GM23248 (cell line): ENCODE measurements at regions not wholly inside any gene's neighbourhood (a gene's known extent, or its start where the extent isn't known, plus 50 kb on each side); places are given as distances from the start of the nearest gene placed in this dataset.

ENCODE experiments used
- DNase-seq: peaks from one replicate; pipeline ENCODE4 v3.0.0-alpha.2; 2015
- H2AFZ ChIP-seq: fragments of 200-600 bp; sonication (generic); 2 replicates; pipeline ENCODE4 v1.6.1; 2016; ENCODE audit warnings: antibody characterized with exemption
- H3F3A ChIP-seq: fragments of 200-600 bp; sonication (generic); 2 replicates; pipeline ENCODE4 v1.6.1; 2016; ENCODE audit warnings: mild to moderate bottlenecking, antibody characterized with exemption, mixed run types; ENCODE audit not compliant: insufficient read depth
- H3K27ac ChIP-seq: fragments of 200-600 bp; sonication (generic); 2 replicates; pipeline ENCODE4 v1.5.1; 2016; ENCODE audit warnings: mild to moderate bottlenecking
- H3K27me3 ChIP-seq: fragments of 200-600 bp; sonication (generic); replicated peaks from 2 replicates; pipeline ENCODE4 v1.6.1; 2016; ENCODE audit warnings: mild to moderate bottlenecking; ENCODE audit not compliant: insufficient read depth
- H3K36me3 ChIP-seq: fragments of 200-600 bp; sonication (generic); 2 replicates; pipeline ENCODE4 v1.6.1; 2016; ENCODE audit warnings: low read depth, mild to moderate bottlenecking
- H3K4me1 ChIP-seq: fragments of 200-600 bp; sonication (generic); 2 replicates; pipeline ENCODE4 v1.6.1; 2016; ENCODE audit warnings: mild to moderate bottlenecking; ENCODE audit not compliant: insufficient read depth
- H3K4me2 ChIP-seq: fragments of 200-600 bp; sonication (generic); one replicate; pipeline ENCODE4 v1.6.1; 2016; ENCODE audit warnings: mild to moderate bottlenecking; ENCODE audit not compliant: unreplicated experiment
- H3K4me3 ChIP-seq: fragments of 200-600 bp; sonication (generic); 2 replicates; pipeline ENCODE4 v1.5.1; 2016; ENCODE audit warnings: mild to moderate bottlenecking
- H3K79me2 ChIP-seq: fragments of 200-600 bp; sonication (generic); 2 replicates; pipeline ENCODE4 v1.6.1; 2016; ENCODE audit warnings: mild to moderate bottlenecking; ENCODE audit not compliant: insufficient read depth
- H3K9ac ChIP-seq: fragments of 200-600 bp; sonication (generic); 2 replicates; pipeline ENCODE4 v1.6.1; 2016; ENCODE audit warnings: mild to moderate bottlenecking
- H3K9me2 ChIP-seq: fragments of 200-600 bp; sonication (generic); 2 replicates; pipeline ENCODE4 v1.6.1; 2016; ENCODE audit warnings: mixed run types, mild to moderate bottlenecking, moderate library complexity; ENCODE audit not compliant: insufficient read depth
- H3K9me3 ChIP-seq: fragments of 200-600 bp; sonication (generic); one replicate; pipeline ENCODE4 v1.6.1; 2017; ENCODE audit warnings: low read depth
- H4K20me1 ChIP-seq: fragments of 200-600 bp; sonication (generic); 2 replicates; pipeline ENCODE4 v1.6.0; 2016; ENCODE audit not compliant: insufficient read depth
- EZH2 ChIP-seq: fragments of 200-600 bp; sonication (generic); IDR thresholded peaks from 2 replicates; pipeline ENCODE4 v1.6.1; 2018; ENCODE audit warnings: antibody characterized with exemption, mild to moderate bottlenecking; ENCODE audit not compliant: insufficient read depth, poor library complexity, severe bottlenecking
- EZH2phosphoT487 ChIP-seq: fragments of 200-600 bp; sonication (generic); IDR thresholded peaks from 2 replicates; pipeline ENCODE4 v1.6.1; 2018; ENCODE audit warnings: antibody characterized with exemption, moderate library complexity, mild to moderate bottlenecking, low read depth; ENCODE audit not compliant: insufficient read depth
- WGBS, 2 experiments: methylation state at CpG; one replicate each; pipeline ENCODE4 v1.1.6; 2015 to 2017; ENCODE audit warnings: low lambda C conversion rate in 2 of 2, low coverage in 1 of 2; ENCODE audit errors: missing lambda C conversion rate in 2 of 2; 5-methylcytosine and 5-hydroxymethylcytosine counted together
- in situ Hi-C: fragments of 300-500 bp; cut with MboI; formaldehyde crosslinking; loops from 2 replicates; pipeline ENCODE4 v1.15.0; 2020

GRCh38 chr6:9515633-9516606 lies 899.0 kb downstream of the TFAP2A start:
- Histone ChIP-seq H3K36me3 (no peaks in the 10 kb centered on the region), H3F3A (peaks cover 16% of the 10 kb centered on the region), H3K9me3 (no peaks in the 10 kb centered on the region), H2AFZ (peak overlapping the region; percentile 12; the same call in 1 of the 2 replicates), H3K9me2 (no peaks in the 10 kb centered on the region), H3K79me2 (no peaks in the 10 kb centered on the region), H3K9ac (no peak overlapping the region), H3K4me2 (peak overlapping the region; percentile 73), H3K27me3 (no peaks in the 10 kb centered on the region), H3K27ac (no peak overlapping the region), H4K20me1 (no peaks in the 10 kb centered on the region), H3K4me1 (peaks cover 34% of the 10 kb centered on the region), H3K4me3 (no peak overlapping the region)
- 67 to 70% methylated on average over 13 of the region's 13 CpGs for WGBS, 2 experiments
- TF ChIP-seq EZH2 (no peak), EZH2phosphoT487 (no peak)
- in situ Hi-C loops = no loop called here
- DNase-seq = peak; percentile 82

GRCh38 chr6:9514146-9514545 lies 900.7 kb downstream of the TFAP2A start:
- H3K27ac ChIP-seq = no peak overlapping the region
- H3K4me3 ChIP-seq = no peak overlapping the region
- no peaks in the 10 kb centered on the region for H3K27me3 ChIP-seq
- H3K79me2 ChIP-seq = no peaks in the 10 kb centered on the region
- peaks cover 17% of the 10 kb centered on the region for H3K4me1 ChIP-seq
- TF ChIP-seq EZH2phosphoT487 = no peak
- no peak for TF ChIP-seq EZH2
- H3K9me3 ChIP-seq = no peaks in the 10 kb centered on the region
- no peak overlapping the region for H3K9ac ChIP-seq
- DNase-seq = no peak
- H2AFZ ChIP-seq = no peak overlapping the region
- no peaks in the 10 kb centered on the region for H3K9me2 ChIP-seq
- H4K20me1 ChIP-seq = no peaks in the 10 kb centered on the region
- in situ Hi-C loops = no loop called here
- no peaks in the 10 kb centered on the region for H3F3A ChIP-seq
- H3K4me2 ChIP-seq = no peak overlapping the region
- WGBS, 2 experiments = 94 to 97% methylated on average over 1 of the region's 1 CpG
- H3K36me3 ChIP-seq = no peaks in the 10 kb centered on the region

DNA sequence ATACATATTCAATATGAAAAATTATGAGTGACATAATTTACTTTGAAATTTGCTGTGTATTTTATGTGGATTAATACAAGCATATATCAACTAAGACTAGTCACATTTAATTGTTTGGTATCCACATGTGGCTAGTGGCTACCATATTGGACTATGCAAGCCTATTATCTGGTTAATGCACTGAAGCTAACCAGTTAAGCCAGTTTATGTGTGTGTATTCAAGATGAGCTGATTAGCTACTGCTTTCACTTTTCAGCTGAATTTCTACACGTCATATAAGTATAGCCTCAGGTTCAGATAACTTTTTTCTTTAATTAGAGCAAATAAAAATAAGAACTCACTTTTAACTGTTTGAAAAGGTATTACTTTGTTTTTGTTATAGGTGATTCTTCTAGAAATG lies 903.7 kb downstream of the TFAP2A start:
- no peaks in the 10 kb centered on the region for H3K9me3 ChIP-seq
- no peaks in the 10 kb centered on the region for H3K9me2 ChIP-seq
- H3K4me3 ChIP-seq = no peak overlapping the region
- no peak overlapping the region for H3K4me2 ChIP-seq
- DNase-seq = no peak
- H2AFZ ChIP-seq = no peak overlapping the region
- no peaks in the 10 kb centered on the region for H3K79me2 ChIP-seq
- no peaks in the 10 kb centered on the region for H4K20me1 ChIP-seq
- in situ Hi-C loops = no loop called here
- H3K36me3 ChIP-seq = no peaks in the 10 kb centered on the region
- H3K4me1 ChIP-seq = peaks cover 9% of the 10 kb centered on the region
- H3K9ac ChIP-seq = no peak overlapping the region
- no peaks in the 10 kb centered on the region for H3F3A ChIP-seq
- 96 to 98% methylated on average over 1 of the region's 1 CpG for WGBS, 2 experiments
- TF ChIP-seq EZH2phosphoT487 = no peak
- TF ChIP-seq EZH2 = no peak
- no peaks in the 10 kb centered on the region for H3K27me3 ChIP-seq
- H3K27ac ChIP-seq = no peak overlapping the region

- H3K36me3 ChIP-seq = no peaks in the 10 kb centered on the region
- no peak overlapping the region for H3K4me3 ChIP-seq
- peaks cover 19% of the 10 kb centered on the region for H3F3A ChIP-seq
- H4K20me1 ChIP-seq = no peaks in the 10 kb centered on the region
- no peaks in the 10 kb centered on the region for H3K9me2 ChIP-seq
- DNase-seq = no peak
- 89 to 90% methylated on average over 6 of the region's 6 CpGs for WGBS, 2 experiments
- H2AFZ ChIP-seq = no peak overlapping the region
- no peaks in the 10 kb centered on the region for H3K27me3 ChIP-seq
- H3K79me2 ChIP-seq = no peaks in the 10 kb centered on the region
- H3K4me1 ChIP-seq = peaks cover 20% of the 10 kb centered on the region
- in situ Hi-C loops = no loop called here
- H3K4me2 ChIP-seq = no peak overlapping the region
- no peak overlapping the region for H3K9ac ChIP-seq
- H3K9me3 ChIP-seq = no peaks in the 10 kb centered on the region
- H3K27ac ChIP-seq = no peak overlapping the region
- TF ChIP-seq EZH2phosphoT487 = no peak
- TF ChIP-seq EZH2 = no peak
Observed at GRCh38 chr6:9507136-9507895, 907.6 kb downstream of the TFAP2A start.
